HCT116 (cell line): ENCODE measurements at regions not wholly inside any gene's neighbourhood (a gene's known extent, or its start where the extent isn't known, plus 50 kb on each side); places are given as distances from the start of the nearest gene placed in this dataset.

Experiments used
- CTCF ChIP-seq, 3 experiments: fragments of 200-600 bp in 1 of 3; sonication (generic) in 1 of 3; IDR thresholded peaks in 2 of 3; conservative IDR thresholded peaks in 1 of 3; 2 replicates each; pipeline ENCODE4 v1.5.1; 2012 to 2017; ENCODE audit warnings: low read depth in 2 of 3, low read length in 2 of 3, antibody characterized with exemption in 1 of 3, borderline replicate concordance in 1 of 3, control low read depth in 1 of 3, mild to moderate bottlenecking in 1 of 3, mixed read lengths in 1 of 3, mixed run types in 1 of 3, moderate library complexity in 1 of 3; ENCODE audit not compliant: insufficient read depth in 1 of 3
- EZH2phosphoT487 ChIP-seq: fragments of 200-600 bp; IDR thresholded peaks from 2 replicates; pipeline ENCODE4 v1.6.1; 2018; ENCODE audit warnings: antibody characterized with exemption, borderline replicate concordance
- FOSL1 ChIP-seq: IDR thresholded peaks from 2 replicates; pipeline ENCODE4 v1.6.1; 2012; ENCODE audit warnings: low read depth
- JUND ChIP-seq: IDR thresholded peaks from 2 replicates; pipeline ENCODE4 v1.6.1; 2012
- MAX ChIP-seq: IDR thresholded peaks from 2 replicates; pipeline ENCODE4 v1.6.1; 2012
- POLR2A ChIP-seq: IDR thresholded peaks from 2 replicates; pipeline ENCODE4 v1.7.0; 2011; ENCODE audit warnings: borderline replicate concordance; ENCODE audit not compliant: insufficient read depth, insufficient read length; ENCODE audit errors: extremely low read depth
- POLR2AphosphoS5 ChIP-seq: IDR thresholded peaks from 2 replicates; pipeline ENCODE4 v1.6.1; 2011; ENCODE audit warnings: mild to moderate bottlenecking, low read depth, low read length, moderate library complexity
- RAD21 ChIP-seq: IDR thresholded peaks from 2 replicates; pipeline ENCODE4 v1.6.1; 2012; ENCODE audit warnings: low read depth, mild to moderate bottlenecking
- REST ChIP-seq: IDR thresholded peaks from 2 replicates; pipeline ENCODE4 v1.6.1; 2012; ENCODE audit warnings: low read depth
- ZFX ChIP-seq: fragments of 450-650 bp; IDR thresholded peaks from 2 replicates; pipeline ENCODE4 v1.6.1; 2017

- TF ChIP-seq CTCF (IDR thresholded peaks at IDR 0.05 in 2 of 3, conservative IDR thresholded peaks at IDR 0.05 in 1 of 3; ENCODE audit: borderline replicate concordance in 1 of 3, insufficient read depth in 1 of 3, low read depth in 2 of 3, low read length in 2 of 3) (no peak), JUND (no peak), FOSL1 (no peak), POLR2A (no peak), POLR2AphosphoS5 (no peak), RAD21 (no peak), ZFX (no peak), MAX (no peak), REST (no peak), EZH2phosphoT487 (no peak)
Measured at GRCh38 chr14:97788364-97788763, 991.2 kb downstream of the VRK1 start.
